Renal cortical epithelial cell (primary cell): ENCODE measurements at regions not wholly inside any gene's neighbourhood (a gene's known extent, or its start where the extent isn't known, plus 50 kb on each side); places are given as distances from the start of the nearest gene placed in this dataset.
A peak's percentile ranks its signal among the peaks of the same experiment; 100 is the strongest.

ENCODE experiments used
- DNase-seq: peaks from one replicate; pipeline ENCODE4 v3.0.0-alpha.2; 2011; ENCODE audit warnings: low read depth

DNA sequence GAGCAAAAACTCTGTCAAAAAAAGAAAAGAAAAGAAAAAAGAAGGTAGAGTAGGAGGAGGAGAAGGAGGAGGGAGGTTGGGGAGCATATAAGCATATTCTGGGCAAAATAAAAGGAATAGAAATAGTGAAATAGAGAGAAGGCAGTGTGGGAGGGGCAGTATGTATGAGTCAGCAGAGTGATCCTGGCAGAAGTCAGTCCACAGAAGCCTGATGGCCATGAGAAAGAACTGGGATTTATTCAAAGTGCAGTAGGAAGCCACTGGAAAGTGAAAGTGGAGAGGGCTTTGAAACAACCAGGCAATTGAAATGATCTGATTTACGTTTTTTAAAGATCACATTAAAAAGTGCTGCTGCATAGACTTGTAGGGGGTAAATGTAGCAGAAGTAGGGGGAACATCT, 368.6 kb upstream of the USP15 start:
- peak; percentile 2 for DNase-seq

DNA sequence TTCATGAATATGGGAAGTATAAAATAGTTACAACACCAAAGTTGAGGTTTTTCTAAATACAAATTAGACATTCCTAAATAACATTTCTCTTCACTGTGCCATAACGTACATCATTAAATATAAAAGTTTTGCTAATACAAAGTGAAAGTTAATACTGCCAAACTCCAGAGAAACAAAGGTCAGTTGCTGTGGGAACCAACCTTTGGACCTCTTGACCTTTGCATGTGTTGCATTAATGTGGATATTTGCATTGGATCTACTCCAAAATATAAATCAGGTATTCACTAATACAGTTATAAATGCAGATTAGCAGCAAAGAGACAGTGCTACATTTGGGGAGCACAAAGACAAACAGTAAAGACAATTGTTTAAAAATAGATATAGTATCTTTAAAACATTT, 366.0 kb upstream of the USP15 start:
- DNase-seq, result no peak

DNA sequence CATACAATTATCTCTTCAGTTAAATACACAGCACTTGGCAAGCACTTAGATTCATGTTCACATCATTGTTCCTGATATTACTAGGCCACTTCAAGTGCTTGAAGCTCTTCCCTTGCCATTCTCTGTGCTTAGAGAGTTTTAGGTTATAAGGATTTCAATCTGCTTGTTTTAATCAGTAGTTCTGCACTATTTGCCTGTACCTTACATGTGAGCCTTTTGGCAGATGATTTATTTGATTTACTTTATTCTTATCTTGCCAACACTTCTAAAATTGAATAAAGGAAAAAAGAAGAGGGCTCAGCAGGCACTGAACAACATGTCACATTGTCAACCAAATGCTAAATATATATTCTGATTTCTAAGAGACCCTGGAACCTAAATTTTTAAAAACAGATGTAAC, 363.8 kb upstream of the USP15 start:
- DNase-seq, result no peak

GRCh38 chr12:61902403-61902802, 357.8 kb upstream of the USP15 start:
- DNase-seq, result no peak

- no peak for DNase-seq
Measured at GRCh38 chr12:61911113-61911512, 349.1 kb upstream of the USP15 start.

DNA sequence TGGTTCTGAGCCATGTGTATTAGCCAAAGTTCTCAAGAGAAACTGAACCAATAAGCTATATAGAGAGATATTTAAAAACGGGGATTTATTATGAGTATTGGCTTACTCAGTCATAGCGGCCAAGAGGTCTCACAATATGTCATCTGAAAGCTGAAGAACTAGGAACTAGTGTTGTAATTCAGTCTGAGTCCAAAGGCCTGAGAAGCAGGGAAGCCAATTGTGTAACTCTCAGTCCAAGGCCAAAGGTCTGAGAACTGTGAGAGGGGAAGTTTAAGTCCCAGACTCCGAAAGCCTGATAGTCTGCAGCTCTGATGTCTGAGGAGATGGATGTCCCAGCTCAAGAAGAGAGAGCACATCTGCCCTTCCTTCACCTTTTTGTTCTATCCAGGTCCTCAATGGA, 344.8 kb upstream of the USP15 start:
- no peak for DNase-seq

DNA sequence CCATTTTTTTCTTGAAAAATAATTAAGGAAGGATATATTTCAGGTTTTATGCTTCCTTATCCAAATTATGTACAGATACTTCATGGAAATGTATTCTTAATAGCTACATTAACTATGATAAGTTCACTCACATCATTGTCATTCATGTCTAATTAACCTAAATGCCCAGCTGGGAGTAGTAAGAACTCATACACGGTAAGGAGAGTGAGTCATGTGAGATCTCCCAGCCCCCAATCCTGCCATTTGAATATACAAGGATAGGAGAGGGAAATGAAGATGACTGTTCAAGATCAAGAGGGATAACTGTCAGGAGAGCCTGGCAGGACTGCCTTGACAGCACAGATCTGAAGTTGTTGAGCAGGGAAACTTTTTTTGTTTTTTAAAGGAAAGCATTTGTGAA, 343.4 kb upstream of the USP15 start:
- no peak for DNase-seq

DNA sequence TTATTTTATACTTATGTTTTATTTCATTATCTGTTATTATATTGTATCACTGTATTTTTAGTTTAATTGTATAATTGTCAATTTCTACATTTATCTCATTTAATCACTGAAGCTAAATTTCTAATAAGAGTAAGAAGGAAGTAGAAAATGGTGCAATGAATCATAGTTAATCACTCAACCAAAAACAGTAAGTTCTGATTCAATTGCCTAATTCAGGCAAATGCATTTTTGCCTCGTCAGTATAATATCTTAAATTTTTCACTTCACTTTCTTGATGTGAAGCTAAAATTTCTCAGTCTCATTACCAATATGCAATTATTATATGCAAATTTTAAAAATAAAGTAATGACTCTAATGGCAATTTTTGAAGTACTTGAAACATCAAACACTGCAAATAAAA, 340.5 kb upstream of the USP15 start:
- no peak for DNase-seq

DNA sequence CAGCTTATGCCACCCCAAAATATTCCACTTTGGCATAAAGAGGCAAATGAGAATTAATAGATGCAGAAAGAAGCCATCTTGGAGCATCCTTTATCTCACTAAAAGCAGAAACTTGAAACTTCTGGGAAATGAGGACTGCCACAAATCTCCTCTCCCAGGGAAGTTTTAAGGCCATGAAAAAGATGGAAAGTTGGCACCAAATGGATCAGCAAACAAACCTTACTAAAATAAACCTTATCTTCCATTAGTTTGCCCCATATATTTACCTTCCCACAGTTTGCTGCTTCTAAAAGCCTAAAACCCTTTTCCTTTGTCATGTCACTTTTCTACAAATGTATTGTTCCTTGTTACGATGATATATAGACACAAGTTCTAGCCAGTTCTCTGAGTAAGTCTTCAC, 340.0 kb upstream of the USP15 start:
- DNase-seq, result no peak

- DNase-seq, result no peak
Measured at GRCh38 chr12:61923152-61923551, 337.1 kb upstream of the USP15 start.

DNA sequence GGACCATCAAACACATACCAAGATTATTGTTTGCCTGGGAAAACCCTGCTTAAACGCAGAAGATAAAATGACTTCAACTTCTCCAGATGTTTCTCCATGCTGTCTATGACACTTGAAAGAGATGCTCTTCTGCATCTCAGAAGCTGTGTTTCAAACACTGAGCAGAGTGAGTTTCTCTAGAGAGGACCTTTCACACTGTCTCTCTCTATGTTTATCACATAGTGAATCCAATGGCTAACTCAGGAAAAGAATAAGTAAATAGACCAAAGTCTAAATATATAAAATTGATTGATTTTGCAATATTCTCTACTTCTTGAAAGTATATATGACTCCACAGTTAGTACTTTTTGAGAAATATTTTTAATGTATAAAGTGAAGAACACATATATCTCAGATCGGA, 325.6 kb upstream of the USP15 start:
- no peak for DNase-seq

DNA sequence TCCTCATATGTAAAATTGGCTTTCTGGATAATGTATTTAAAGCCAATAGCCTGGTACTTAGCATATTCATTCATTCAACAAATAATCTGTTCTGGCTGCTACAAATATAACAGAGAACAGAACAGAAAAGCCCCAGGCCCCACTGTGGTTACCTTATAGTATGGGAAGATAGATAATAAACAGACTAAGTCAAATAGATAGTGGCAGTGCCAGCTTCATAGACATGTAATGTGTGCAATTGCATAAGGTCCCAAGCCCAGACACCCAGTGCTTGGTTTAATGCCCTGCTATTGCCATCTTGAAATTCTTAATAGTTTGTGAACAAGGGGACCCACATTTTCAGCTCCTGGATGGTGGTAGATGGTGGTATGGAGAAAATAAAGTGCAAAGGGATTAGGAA, 320.2 kb upstream of the USP15 start:
- DNase-seq, result no peak

- DNase-seq, result no peak
Measured at GRCh38 chr12:61956545-61956944, 303.7 kb upstream of the USP15 start.

GRCh38 chr12:61974461-61974860, 285.7 kb upstream of the USP15 start:
- DNase-seq, result no peak

GRCh38 chr12:61985830-61986229, 274.4 kb upstream of the USP15 start:
- DNase-seq, result no peak

GRCh38 chr12:61987173-61987572, 273.0 kb upstream of the USP15 start:
- DNase-seq, result no peak

- DNase-seq, result no peak
Measured at GRCh38 chr12:61991661-61992060, 268.5 kb upstream of the USP15 start.

GRCh38 chr12:61993734-61994345, 266.4 kb upstream of the USP15 start:
- DNase-seq, result peak; percentile 21

DNA sequence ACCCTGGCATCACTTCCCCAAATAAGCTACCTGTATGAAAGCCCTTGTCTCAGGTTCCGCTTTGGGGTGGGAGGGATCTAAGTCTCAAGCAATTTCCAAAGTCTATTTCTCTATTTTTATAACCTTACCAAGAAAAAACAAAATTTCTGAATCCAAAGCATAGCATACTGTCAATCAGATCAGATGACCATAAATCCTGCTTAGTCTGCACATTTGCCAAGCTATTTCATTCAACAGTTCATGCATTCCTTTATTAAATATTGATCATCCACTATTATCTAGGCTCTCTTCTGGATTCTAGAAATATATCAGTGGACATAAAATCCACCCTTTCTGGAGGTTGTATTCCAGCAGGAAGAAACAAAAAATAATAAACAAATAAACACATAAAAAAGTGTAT, 263.5 kb upstream of the USP15 start:
- no peak for DNase-seq

DNA sequence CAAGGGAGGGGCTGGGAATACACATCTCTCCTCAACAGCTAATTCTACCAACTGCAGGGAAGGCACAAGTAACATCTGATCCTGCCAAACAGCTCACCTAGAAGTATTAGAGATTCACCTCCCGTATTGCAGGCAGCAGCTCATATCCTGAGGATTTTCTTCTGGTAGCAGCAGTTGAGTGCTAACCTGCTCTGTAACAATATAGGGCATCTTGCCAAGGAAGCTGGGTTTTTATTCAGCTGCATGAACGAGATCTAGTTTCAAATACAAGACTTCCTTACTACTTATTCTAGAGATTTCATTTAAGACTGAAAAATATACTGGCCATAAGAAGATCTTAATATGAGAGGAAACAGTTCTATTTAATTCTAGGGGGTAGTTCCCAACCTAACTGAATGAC, 261.4 kb upstream of the USP15 start:
- DNase-seq, result peak; percentile 6

DNA sequence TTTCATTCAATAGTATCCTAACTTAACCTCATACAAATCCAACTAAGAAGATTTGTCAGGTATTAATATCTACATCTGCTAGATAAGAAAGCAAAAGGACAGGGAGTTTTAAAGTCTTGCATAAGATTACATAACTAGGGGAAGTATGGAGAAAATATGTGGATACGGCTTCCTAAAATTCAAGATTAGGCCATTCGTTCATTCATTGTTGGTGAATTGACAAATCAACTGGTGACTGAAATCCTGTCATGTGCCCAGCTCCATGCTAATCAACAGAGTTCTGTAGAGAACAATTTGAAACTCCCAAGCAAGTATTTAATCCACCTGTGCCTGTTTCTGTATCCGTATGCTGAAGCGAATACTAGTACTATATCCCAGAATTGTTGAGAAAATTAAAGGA, 260.9 kb upstream of the USP15 start:
- no peak for DNase-seq

- DNase-seq, result no peak
Measured at GRCh38 chr12:62001424-62001823, 258.8 kb upstream of the USP15 start.

DNA sequence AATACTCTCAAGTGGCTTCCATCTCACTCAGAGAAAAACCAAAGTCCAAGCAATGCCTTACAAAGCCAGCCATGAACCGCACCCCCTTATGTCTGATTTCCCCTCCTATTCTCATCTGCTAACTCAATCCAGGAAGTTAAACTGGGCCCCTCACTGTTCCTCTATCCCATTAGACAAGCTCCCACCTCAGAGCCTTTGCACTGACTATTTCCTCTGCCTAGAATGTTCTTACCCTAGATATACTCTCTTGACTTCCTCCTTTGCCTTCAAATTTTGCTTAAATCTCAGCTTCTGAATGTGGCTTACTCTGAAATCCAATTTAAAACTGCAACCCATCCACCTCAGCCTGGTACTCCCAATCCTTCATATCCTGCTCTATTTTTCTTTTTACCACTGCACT, 257.0 kb upstream of the USP15 start:
- DNase-seq, result no peak

DNA sequence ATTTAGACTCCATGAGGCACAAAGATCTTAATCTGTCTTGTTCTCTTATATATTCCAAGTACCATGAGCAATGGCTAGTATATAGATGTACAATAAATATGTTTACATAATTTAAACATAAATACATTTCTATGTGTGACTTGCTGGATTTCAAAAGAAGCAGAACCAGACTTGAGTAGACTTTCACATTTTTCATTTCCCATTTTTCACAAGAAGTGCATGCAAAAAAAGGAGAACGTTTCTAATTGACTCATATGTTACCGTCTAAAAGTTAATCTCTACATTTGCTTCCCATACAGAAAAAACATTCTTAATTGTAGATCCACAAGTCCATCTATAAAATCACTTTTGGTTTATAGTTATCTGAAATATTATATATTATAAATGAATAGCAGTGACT, 256.5 kb upstream of the USP15 start:
- no peak for DNase-seq

- DNase-seq, result no peak
Measured at GRCh38 chr12:62005615-62006014, 254.6 kb upstream of the USP15 start.
